ENCODE measurements at regions not wholly inside any gene's neighbourhood (a gene's known extent, or its start where the extent isn't known, plus 50 kb on each side); places are given as distances from the start of the nearest gene placed in this dataset.

DNA sequence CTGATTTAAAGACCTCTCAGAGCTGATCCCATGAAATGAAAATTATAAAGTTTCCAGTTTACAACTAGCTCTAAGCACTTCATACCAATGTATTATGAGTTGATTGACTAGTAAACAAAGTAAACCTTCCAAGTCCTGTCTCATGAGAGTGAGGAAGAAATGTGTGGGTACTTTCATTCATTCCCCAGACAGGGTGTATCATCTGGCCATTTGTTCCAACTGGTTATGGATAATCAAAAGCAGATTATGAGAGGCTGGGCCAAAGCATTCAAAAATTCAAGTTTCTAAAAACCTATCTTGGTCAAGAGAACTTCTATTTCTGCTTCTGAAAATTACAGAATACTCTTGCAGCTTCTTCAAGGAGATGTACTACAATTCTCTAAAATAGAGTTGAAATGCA is 193.3 kb upstream of the RASGEF1B start:
- H3K4me1 ChIP-seq (ENCODE audit: control insufficient read depth, low read depth, low read length) = no peaks in the 10 kb centered on the region
- no peak overlapping the region for H3K4me2 ChIP-seq (ENCODE audit: low read length)
- no peaks in the 10 kb centered on the region for H3K79me1 ChIP-seq (ENCODE audit: low read length)
- no peak overlapping the region for H3K23ac ChIP-seq (ENCODE audit: low read length)
- H3K36me3 ChIP-seq (ENCODE audit: control insufficient read depth, insufficient read depth, low read length) = no peaks in the 10 kb centered on the region
- H3K4me3 ChIP-seq (ENCODE audit: low read length) = no peak overlapping the region
- H3K27me3 ChIP-seq (ENCODE audit: insufficient read depth, low read length, poor library complexity) = no peaks in the 10 kb centered on the region
- no peak overlapping the region for H3K18ac ChIP-seq (ENCODE audit: low read length)
- no peak overlapping the region for H4K8ac ChIP-seq (ENCODE audit: low read depth, low read length)
- no peak overlapping the region for H2AK5ac ChIP-seq (ENCODE audit: low read length)
- no peak for DNase-seq
- H3K9ac ChIP-seq (ENCODE audit: low read length) = no peak overlapping the region
- H4K5ac ChIP-seq (ENCODE audit: low read length) = no peak overlapping the region
- H3K27ac ChIP-seq (ENCODE audit: low read depth, low read length) = no peak overlapping the region
- H3K79me2 ChIP-seq (ENCODE audit: control insufficient read depth, insufficient read depth, low read length) = no peaks in the 10 kb centered on the region
- H2BK120ac ChIP-seq (ENCODE audit: low read depth, low read length) = no peak overlapping the region
- H2BK15ac ChIP-seq (replicated peaks; ENCODE audit: low read depth) = no peak overlapping the region
- H2BK5ac ChIP-seq (ENCODE audit: low read length) = no peak overlapping the region
- no peak overlapping the region for H3K4ac ChIP-seq (ENCODE audit: low read depth, low read length)
- no peak overlapping the region for H3K56ac ChIP-seq (ENCODE audit: low read length)

GRCh38 chr4:81664079-81664478 is 192.4 kb upstream of the RASGEF1B start:
- Histone ChIP-seq H2BK15ac (replicated peaks; ENCODE audit: low read depth) (no peak overlapping the region), H4K5ac (ENCODE audit: low read length) (no peak overlapping the region), H3K4me3 (ENCODE audit: low read length) (no peak overlapping the region), H2BK5ac (ENCODE audit: low read length) (no peak overlapping the region), H2BK120ac (ENCODE audit: low read depth, low read length) (no peak overlapping the region), H3K4ac (ENCODE audit: low read depth, low read length) (no peak overlapping the region), H3K4me1 (ENCODE audit: control insufficient read depth, low read depth, low read length) (no peaks in the 10 kb centered on the region), H3K56ac (ENCODE audit: low read length) (no peak overlapping the region), H3K23ac (ENCODE audit: low read length) (no peak overlapping the region), H3K36me3 (ENCODE audit: control insufficient read depth, insufficient read depth, low read length) (no peaks in the 10 kb centered on the region), H3K27ac (ENCODE audit: low read depth, low read length) (no peak overlapping the region), H3K79me2 (ENCODE audit: control insufficient read depth, insufficient read depth, low read length) (no peaks in the 10 kb centered on the region), H3K79me1 (ENCODE audit: low read length) (no peaks in the 10 kb centered on the region), H3K9ac (ENCODE audit: low read length) (no peak overlapping the region), H3K27me3 (ENCODE audit: insufficient read depth, low read length, poor library complexity) (no peaks in the 10 kb centered on the region), H3K18ac (ENCODE audit: low read length) (peak overlapping the region; percentile 28), H2AK5ac (ENCODE audit: low read length) (no peak overlapping the region), H4K8ac (ENCODE audit: low read depth, low read length) (no peak overlapping the region), H3K4me2 (ENCODE audit: low read length) (no peak overlapping the region)
- no CpG with 5 or more reads among the region's 4 CpGs for WGBS (ENCODE audit: extremely low coverage, insufficient coverage, low lambda C conversion rate)
- no peak for DNase-seq

- H4K8ac ChIP-seq (ENCODE audit: low read depth, low read length) = no peak overlapping the region
- no peak overlapping the region for H3K4me2 ChIP-seq (ENCODE audit: low read length)
- no peaks in the 10 kb centered on the region for H3K79me1 ChIP-seq (ENCODE audit: low read length)
- H2BK15ac ChIP-seq (replicated peaks; ENCODE audit: low read depth) = no peak overlapping the region
- no peaks in the 10 kb centered on the region for H3K79me2 ChIP-seq (ENCODE audit: control insufficient read depth, insufficient read depth, low read length)
- no peak for DNase-seq
- WGBS (ENCODE audit: extremely low coverage, insufficient coverage, low lambda C conversion rate) = no CpG with 5 or more reads among the region's 2 CpGs
- no peak overlapping the region for H3K23ac ChIP-seq (ENCODE audit: low read length)
- H2BK120ac ChIP-seq (ENCODE audit: low read depth, low read length) = no peak overlapping the region
- H4K5ac ChIP-seq (ENCODE audit: low read length) = no peak overlapping the region
- H3K18ac ChIP-seq (ENCODE audit: low read length) = no peak overlapping the region
- H3K27ac ChIP-seq (ENCODE audit: low read depth, low read length) = no peak overlapping the region
- H3K9ac ChIP-seq (ENCODE audit: low read length) = no peak overlapping the region
- H3K4me3 ChIP-seq (ENCODE audit: low read length) = no peak overlapping the region
- no peaks in the 10 kb centered on the region for H3K36me3 ChIP-seq (ENCODE audit: control insufficient read depth, insufficient read depth, low read length)
- H3K56ac ChIP-seq (ENCODE audit: low read length) = no peak overlapping the region
- H3K27me3 ChIP-seq (ENCODE audit: insufficient read depth, low read length, poor library complexity) = no peaks in the 10 kb centered on the region
- no peak overlapping the region for H3K4ac ChIP-seq (ENCODE audit: low read depth, low read length)
- H3K4me1 ChIP-seq (ENCODE audit: control insufficient read depth, low read depth, low read length) = no peaks in the 10 kb centered on the region
- no peak overlapping the region for H2AK5ac ChIP-seq (ENCODE audit: low read length)
- no peak overlapping the region for H2BK5ac ChIP-seq (ENCODE audit: low read length)
Observed at GRCh38 chr4:81663368-81663767, 191.7 kb upstream of the RASGEF1B start.

- Histone ChIP-seq H3K9ac (ENCODE audit: low read length) (no peak overlapping the region), H3K23ac (ENCODE audit: low read length) (no peak overlapping the region), H3K4me2 (ENCODE audit: low read length) (no peak overlapping the region), H3K18ac (ENCODE audit: low read length) (no peak overlapping the region), H2BK5ac (ENCODE audit: low read length) (no peak overlapping the region), H3K36me3 (ENCODE audit: control insufficient read depth, insufficient read depth, low read length) (no peaks in the 10 kb centered on the region), H4K5ac (ENCODE audit: low read length) (no peak overlapping the region), H4K8ac (ENCODE audit: low read depth, low read length) (no peak overlapping the region), H3K79me1 (ENCODE audit: low read length) (no peaks in the 10 kb centered on the region), H2BK120ac (ENCODE audit: low read depth, low read length) (no peak overlapping the region), H3K4ac (ENCODE audit: low read depth, low read length) (no peak overlapping the region), H2AK5ac (ENCODE audit: low read length) (no peak overlapping the region), H3K4me1 (ENCODE audit: control insufficient read depth, low read depth, low read length) (no peaks in the 10 kb centered on the region), H3K4me3 (ENCODE audit: low read length) (no peak overlapping the region), H3K79me2 (ENCODE audit: control insufficient read depth, insufficient read depth, low read length) (no peaks in the 10 kb centered on the region), H3K27ac (ENCODE audit: low read depth, low read length) (no peak overlapping the region), H2BK15ac (replicated peaks; ENCODE audit: low read depth) (no peak overlapping the region), H3K27me3 (ENCODE audit: insufficient read depth, low read length, poor library complexity) (no peaks in the 10 kb centered on the region), H3K56ac (ENCODE audit: low read length) (no peak overlapping the region)
- no peak for DNase-seq
Observed at GRCh38 chr4:81659051-81659450, 187.3 kb upstream of the RASGEF1B start.

DNA sequence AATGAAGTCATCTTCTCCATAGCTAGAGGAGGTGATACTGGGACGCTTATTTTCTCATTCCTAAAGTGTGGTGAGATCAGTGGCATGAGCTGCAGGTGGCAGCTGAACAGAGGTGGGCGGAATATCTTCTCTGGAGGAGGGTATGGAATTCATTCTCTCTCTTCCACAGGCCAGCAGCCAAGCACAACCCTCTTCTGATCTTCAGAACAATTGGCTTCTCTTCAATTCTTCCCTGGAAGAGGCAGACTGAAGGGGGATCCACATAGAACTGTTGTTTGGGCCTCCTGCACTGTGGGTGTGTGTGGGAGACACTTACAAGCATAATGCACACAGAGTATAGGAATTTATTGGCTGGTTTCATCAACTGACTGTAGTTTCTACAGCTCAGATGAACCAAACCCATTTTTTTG is 180.4 kb upstream of the RASGEF1B start:
- H4K5ac ChIP-seq (ENCODE audit: low read length) = no peak overlapping the region
- no peak overlapping the region for H3K4me2 ChIP-seq (ENCODE audit: low read length)
- H2BK120ac ChIP-seq (ENCODE audit: low read depth, low read length) = peak overlapping the region; percentile 3
- no CpG with 5 or more reads among the region's 2 CpGs for WGBS (ENCODE audit: extremely low coverage, insufficient coverage, low lambda C conversion rate)
- H3K27me3 ChIP-seq (ENCODE audit: insufficient read depth, low read length, poor library complexity) = no peaks in the 10 kb centered on the region
- peak overlapping the region; percentile 99 for H3K18ac ChIP-seq (ENCODE audit: low read length)
- peak overlapping the region; percentile 24 for H3K4ac ChIP-seq (ENCODE audit: low read depth, low read length)
- H3K79me1 ChIP-seq (ENCODE audit: low read length) = no peaks in the 10 kb centered on the region
- no peak overlapping the region for H3K9ac ChIP-seq (ENCODE audit: low read length)
- H2BK15ac ChIP-seq (replicated peaks; ENCODE audit: low read depth) = peak overlapping the region; percentile 21
- H3K27ac ChIP-seq (ENCODE audit: low read depth, low read length) = peak overlapping the region; percentile 45
- H3K36me3 ChIP-seq (ENCODE audit: control insufficient read depth, insufficient read depth, low read length) = no peaks in the 10 kb centered on the region
- H3K4me1 ChIP-seq (ENCODE audit: control insufficient read depth, low read depth, low read length) = peaks cover 10% of the 10 kb centered on the region
- no peaks in the 10 kb centered on the region for H3K79me2 ChIP-seq (ENCODE audit: control insufficient read depth, insufficient read depth, low read length)
- H2AK5ac ChIP-seq (ENCODE audit: low read length) = peak overlapping the region; percentile 50
- H3K56ac ChIP-seq (ENCODE audit: low read length) = peak overlapping the region; percentile 47
- no peak overlapping the region for H4K8ac ChIP-seq (ENCODE audit: low read depth, low read length)
- peak overlapping the region; percentile 47 for H2BK5ac ChIP-seq (ENCODE audit: low read length)
- no peak overlapping the region for H3K4me3 ChIP-seq (ENCODE audit: low read length)
- DNase-seq = no peak
- no peak overlapping the region for H3K23ac ChIP-seq (ENCODE audit: low read length)

DNA sequence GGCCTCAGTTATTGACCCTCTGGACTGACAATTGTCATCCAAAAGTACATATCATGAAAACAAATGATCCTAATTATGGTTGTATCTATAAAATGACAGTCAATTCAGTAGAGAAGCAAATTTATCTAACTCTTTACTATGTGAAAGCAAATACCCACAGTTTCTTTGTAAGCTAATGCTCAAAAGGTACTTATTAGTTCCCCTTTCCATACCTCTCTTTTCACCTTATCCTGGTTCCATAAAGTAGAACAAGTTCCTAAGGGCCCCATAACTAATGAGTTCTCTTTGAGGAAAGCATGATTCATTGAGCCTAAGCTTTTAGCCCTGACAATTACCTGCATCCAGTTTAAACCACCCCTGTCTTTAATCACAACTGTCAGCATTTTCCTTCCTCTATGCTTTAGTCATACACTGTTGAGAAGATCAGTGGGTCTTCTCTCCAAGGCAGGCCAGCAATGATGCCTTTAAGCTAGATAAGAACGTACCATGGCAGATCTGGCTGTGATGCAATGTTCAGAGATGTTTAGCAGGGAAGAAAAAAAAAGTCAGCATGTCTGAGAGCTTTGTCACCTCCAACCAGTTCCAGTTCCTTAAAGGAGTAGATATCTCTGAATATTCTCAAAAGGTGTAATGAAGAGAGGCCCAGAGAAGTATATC is 179.7 kb upstream of the RASGEF1B start:
- Histone ChIP-seq H4K8ac (ENCODE audit: low read depth, low read length) (peak overlapping the region; percentile 94), H3K27ac (ENCODE audit: low read depth, low read length) (peak overlapping the region; percentile 79), H3K36me3 (ENCODE audit: control insufficient read depth, insufficient read depth, low read length) (no peaks in the 10 kb centered on the region), H3K4me3 (ENCODE audit: low read length) (no peak overlapping the region), H3K9ac (ENCODE audit: low read length) (no peak overlapping the region), H2BK120ac (ENCODE audit: low read depth, low read length) (peak overlapping the region; percentile 92), H3K4me2 (ENCODE audit: low read length) (no peak overlapping the region), H3K4ac (ENCODE audit: low read depth, low read length) (no peak overlapping the region), H2AK5ac (ENCODE audit: low read length) (no peak overlapping the region), H2BK15ac (replicated peaks; ENCODE audit: low read depth) (no peak overlapping the region), H3K18ac (ENCODE audit: low read length) (peak overlapping the region; percentile 83), H3K27me3 (ENCODE audit: insufficient read depth, low read length, poor library complexity) (no peaks in the 10 kb centered on the region), H2BK5ac (ENCODE audit: low read length) (peak overlapping the region; percentile 57), H3K23ac (ENCODE audit: low read length) (no peak overlapping the region), H3K79me1 (ENCODE audit: low read length) (no peaks in the 10 kb centered on the region), H4K5ac (ENCODE audit: low read length) (no peak overlapping the region), H3K4me1 (ENCODE audit: control insufficient read depth, low read depth, low read length) (peaks cover 10% of the 10 kb centered on the region), H3K56ac (ENCODE audit: low read length) (no peak overlapping the region), H3K79me2 (ENCODE audit: control insufficient read depth, insufficient read depth, low read length) (no peaks in the 10 kb centered on the region)
- no CpG with 5 or more reads among the region's 1 CpG for WGBS (ENCODE audit: extremely low coverage, insufficient coverage, low lambda C conversion rate)
- peak; percentile 80 for DNase-seq

All from mesendoderm (in vitro differentiated cells).